Upper lobe of left lung (tissue), 4 donors: ENCODE measurements at regions not wholly inside any gene's neighbourhood (a gene's known extent, or its start where the extent isn't known, plus 50 kb on each side); places are given as distances from the start of the nearest gene placed in this dataset.

Source experiments
- CTCF ChIP-seq, 6 experiments: fragments of 450-650 bp in 4 of 6; fragments of 200-600 bp in 2 of 6; sonication (generic) in 2 of 6; IDR thresholded peaks; one replicate each; pipeline ENCODE4 v1.5.1; 2016 to 2019; ENCODE audit warnings: antibody characterized with exemption in 6 of 6
- EP300 ChIP-seq, 4 donors: sonication (generic); formaldehyde crosslinking; IDR thresholded peaks; one replicate each; pipeline ENCODE4 v1.5.1; 2017; ENCODE audit warnings: antibody characterized with exemption in 4 of 4, control low read depth in 2 of 4
- POLR2A ChIP-seq, 4 donors: fragments of 450-650 bp; IDR thresholded peaks; one replicate each; pipeline ENCODE4 v1.5.1; 2016 to 2017; ENCODE audit warnings: antibody characterized with exemption in 4 of 4, mild to moderate bottlenecking in 2 of 4
- POLR2AphosphoS5 ChIP-seq, 2 donors: sonication (generic); formaldehyde crosslinking; IDR thresholded peaks; one replicate each; pipeline ENCODE4 v1.5.1; 2017; ENCODE audit warnings: antibody characterized with exemption in 2 of 2

- no peak for TF ChIP-seq EP300 (IDR thresholded peaks at IDR 0.05)
- TF ChIP-seq POLR2A (IDR thresholded peaks at IDR 0.05) = no peak
- no peak for TF ChIP-seq CTCF (IDR thresholded peaks at IDR 0.05)
- no peak for TF ChIP-seq POLR2AphosphoS5 (IDR thresholded peaks at IDR 0.05)
Measured at GRCh38 chrX:76977452-76977851, 469.7 kb upstream of the FGF16 start.
